ENCODE measurements at regions not wholly inside any gene's neighbourhood (a gene's known extent, or its start where the extent isn't known, plus 50 kb on each side); places are given as distances from the start of the nearest gene placed in this dataset.

GRCh38 chr7:153507885-153508284 lies 544.3 kb upstream of the DPP6 start:
- DNase-seq: no peak
- H3K9me3 ChIP-seq: no peaks in the 10 kb centered on the region
- no peaks in the 10 kb centered on the region for H3K4me1 ChIP-seq
- H3K27ac ChIP-seq: no peak overlapping the region
- WGBS, 2 donors: 44 to 58% methylated on average over 4 of the region's 4 CpGs
- intact Hi-C loops (cut with DNase I): no loop called here
- H3K36me3 ChIP-seq: no peaks in the 10 kb centered on the region
- no peak for TF ChIP-seq POLR2A (IDR thresholded peaks at IDR 0.05)
- TF ChIP-seq, protein P1, sequence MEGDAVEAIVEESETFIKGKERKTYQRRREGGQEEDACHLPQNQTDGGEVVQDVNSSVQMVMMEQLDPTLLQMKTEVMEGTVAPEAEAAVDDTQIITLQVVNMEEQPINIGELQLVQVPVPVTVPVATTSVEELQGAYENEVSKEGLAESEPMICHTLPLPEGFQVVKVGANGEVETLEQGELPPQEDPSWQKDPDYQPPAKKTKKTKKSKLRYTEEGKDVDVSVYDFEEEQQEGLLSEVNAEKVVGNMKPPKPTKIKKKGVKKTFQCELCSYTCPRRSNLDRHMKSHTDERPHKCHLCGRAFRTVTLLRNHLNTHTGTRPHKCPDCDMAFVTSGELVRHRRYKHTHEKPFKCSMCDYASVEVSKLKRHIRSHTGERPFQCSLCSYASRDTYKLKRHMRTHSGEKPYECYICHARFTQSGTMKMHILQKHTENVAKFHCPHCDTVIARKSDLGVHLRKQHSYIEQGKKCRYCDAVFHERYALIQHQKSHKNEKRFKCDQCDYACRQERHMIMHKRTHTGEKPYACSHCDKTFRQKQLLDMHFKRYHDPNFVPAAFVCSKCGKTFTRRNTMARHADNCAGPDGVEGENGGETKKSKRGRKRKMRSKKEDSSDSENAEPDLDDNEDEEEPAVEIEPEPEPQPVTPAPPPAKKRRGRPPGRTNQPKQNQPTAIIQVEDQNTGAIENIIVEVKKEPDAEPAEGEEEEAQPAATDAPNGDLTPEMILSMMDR (IDR thresholded peaks at IDR 0.05): no peak
- H3K4me3 ChIP-seq (replicated peaks in 1 of 3): no peak overlapping the region
- H3K27me3 ChIP-seq: no peaks in the 10 kb centered on the region

DNA sequence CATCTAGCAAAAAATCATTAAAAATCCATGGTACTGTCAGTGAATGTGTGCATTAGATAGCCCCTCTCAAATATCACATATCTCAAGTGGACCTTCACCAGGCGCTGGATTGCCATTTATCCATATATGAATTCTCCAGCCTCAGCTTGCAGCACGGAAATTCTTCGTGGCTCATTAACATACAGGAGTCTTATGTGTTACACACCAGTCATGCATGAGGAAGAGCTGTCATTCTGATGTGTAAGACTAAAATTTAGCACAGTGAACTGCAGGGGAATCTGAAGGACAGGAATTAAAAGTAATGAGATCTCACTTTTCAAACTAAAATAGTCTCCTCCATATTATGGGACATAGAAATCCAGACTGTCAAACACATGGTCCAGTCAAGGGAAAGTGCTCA lies 542.4 kb upstream of the DPP6 start:
- no peaks in the 10 kb centered on the region for H3K4me1 ChIP-seq
- no peak overlapping the region for H3K4me3 ChIP-seq (replicated peaks in 1 of 3)
- no peaks in the 10 kb centered on the region for H3K27me3 ChIP-seq
- intact Hi-C loops (cut with DNase I): no loop called here
- no peak for DNase-seq
- TF ChIP-seq, protein P1 (IDR thresholded peaks at IDR 0.05): no peak
- no peak for TF ChIP-seq POLR2A (IDR thresholded peaks at IDR 0.05)
- H3K27ac ChIP-seq: no peak overlapping the region
- no peaks in the 10 kb centered on the region for H3K9me3 ChIP-seq
- 61 to 71% methylated on average over 3 of the region's 3 CpGs for WGBS, 2 donors
- H3K36me3 ChIP-seq: no peaks in the 10 kb centered on the region

DNA sequence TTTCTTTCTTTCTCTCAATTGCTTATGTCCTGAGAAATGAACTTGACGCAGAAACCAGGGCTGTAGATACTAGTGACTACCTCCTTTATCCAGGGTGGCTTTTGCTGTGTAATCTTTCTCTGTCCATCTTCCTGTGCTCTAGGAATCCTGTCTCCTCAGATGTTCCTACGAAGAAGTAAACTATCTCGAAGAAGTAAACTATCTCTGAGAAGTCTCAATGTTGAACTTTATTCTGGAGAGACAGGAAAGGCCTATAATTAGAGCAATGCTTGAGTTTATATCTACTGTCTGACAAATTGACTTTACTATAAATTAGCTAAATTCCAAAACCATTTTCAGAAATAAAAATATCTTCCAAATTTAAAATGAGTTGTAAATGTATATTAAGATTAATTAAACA lies 541.5 kb upstream of the DPP6 start:
- H3K27me3 ChIP-seq: no peaks in the 10 kb centered on the region
- DNase-seq: no peak
- intact Hi-C loops (cut with DNase I): no loop called here
- no peaks in the 10 kb centered on the region for H3K4me1 ChIP-seq
- WGBS, 2 donors: 72 to 79% methylated on average over 3 of the region's 3 CpGs
- H3K9me3 ChIP-seq: no peaks in the 10 kb centered on the region
- no peaks in the 10 kb centered on the region for H3K36me3 ChIP-seq
- no peak overlapping the region for H3K4me3 ChIP-seq (replicated peaks in 1 of 3)
- TF ChIP-seq POLR2A (IDR thresholded peaks at IDR 0.05): no peak
- TF ChIP-seq, protein P1 (IDR thresholded peaks at IDR 0.05): no peak
- no peak overlapping the region for H3K27ac ChIP-seq

- intact Hi-C loops (cut with DNase I): no loop called here
- H3K27me3 ChIP-seq: no peaks in the 10 kb centered on the region
- no peaks in the 10 kb centered on the region for H3K36me3 ChIP-seq
- H3K4me1 ChIP-seq: no peaks in the 10 kb centered on the region
- H3K9me3 ChIP-seq: no peaks in the 10 kb centered on the region
- 79 to 85% methylated on average over 5 of the region's 5 CpGs for whole genome bisulfite sequencing, 2 donors
- no peak overlapping the region for H3K4me3 ChIP-seq (replicated peaks in 1 of 3)
- H3K27ac ChIP-seq: no peak overlapping the region
- TF ChIP-seq, protein P1 (IDR thresholded peaks at IDR 0.05): no peak
- no peak for TF ChIP-seq POLR2A (IDR thresholded peaks at IDR 0.05)
- no peak for DNase-seq
These were observed 538.2 kb upstream of the DPP6 start for GRCh38 chr7:153514032-153514431.

GRCh38 chr7:153515359-153515758 lies 536.8 kb upstream of the DPP6 start:
- Histone ChIP-seq H3K4me1 (no peaks in the 10 kb centered on the region), H3K36me3 (no peaks in the 10 kb centered on the region), H3K9me3 (no peaks in the 10 kb centered on the region), H3K27me3 (no peaks in the 10 kb centered on the region), H3K27ac (no peak overlapping the region), H3K4me3 (replicated peaks in 1 of 3) (no peak overlapping the region)
- no peak for TF ChIP-seq POLR2A (IDR thresholded peaks at IDR 0.05)
- TF ChIP-seq, protein P1 (IDR thresholded peaks at IDR 0.05): no peak
- DNase-seq: no peak
- intact Hi-C loops (cut with DNase I): no loop called here
- WGBS, 2 donors: 90 to 97% methylated on average over 4 of the region's 4 CpGs

Measured in thyroid gland (tissue), 4 donors.